Body of pancreas (tissue), 4 donors: ENCODE measurements at regions not wholly inside any gene's neighbourhood (a gene's known extent, or its start where the extent isn't known, plus 50 kb on each side); places are given as distances from the start of the nearest gene placed in this dataset.

Experiments used
- POLR2A ChIP-seq, 3 donors: fragments of 450-650 bp; IDR thresholded peaks; one replicate each; pipeline ENCODE4 v1.6.1; 2016; ENCODE audit warnings: antibody characterized with exemption in 3 of 3, mild to moderate bottlenecking in 2 of 3
- TF ChIP-seq, protein P1 (sequence below), 7 experiments: fragments of 450-650 bp in 4 of 7; fragments of 200-600 bp in 3 of 7; sonication (generic) in 3 of 7; IDR thresholded peaks; one replicate each; pipeline ENCODE4 v1.5.1; 2016 to 2019; ENCODE audit warnings: antibody characterized with exemption in 7 of 7

- TF ChIP-seq, protein P1, sequence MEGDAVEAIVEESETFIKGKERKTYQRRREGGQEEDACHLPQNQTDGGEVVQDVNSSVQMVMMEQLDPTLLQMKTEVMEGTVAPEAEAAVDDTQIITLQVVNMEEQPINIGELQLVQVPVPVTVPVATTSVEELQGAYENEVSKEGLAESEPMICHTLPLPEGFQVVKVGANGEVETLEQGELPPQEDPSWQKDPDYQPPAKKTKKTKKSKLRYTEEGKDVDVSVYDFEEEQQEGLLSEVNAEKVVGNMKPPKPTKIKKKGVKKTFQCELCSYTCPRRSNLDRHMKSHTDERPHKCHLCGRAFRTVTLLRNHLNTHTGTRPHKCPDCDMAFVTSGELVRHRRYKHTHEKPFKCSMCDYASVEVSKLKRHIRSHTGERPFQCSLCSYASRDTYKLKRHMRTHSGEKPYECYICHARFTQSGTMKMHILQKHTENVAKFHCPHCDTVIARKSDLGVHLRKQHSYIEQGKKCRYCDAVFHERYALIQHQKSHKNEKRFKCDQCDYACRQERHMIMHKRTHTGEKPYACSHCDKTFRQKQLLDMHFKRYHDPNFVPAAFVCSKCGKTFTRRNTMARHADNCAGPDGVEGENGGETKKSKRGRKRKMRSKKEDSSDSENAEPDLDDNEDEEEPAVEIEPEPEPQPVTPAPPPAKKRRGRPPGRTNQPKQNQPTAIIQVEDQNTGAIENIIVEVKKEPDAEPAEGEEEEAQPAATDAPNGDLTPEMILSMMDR (IDR thresholded peaks at IDR 0.05) = no peak
- TF ChIP-seq POLR2A (IDR thresholded peaks at IDR 0.05) = no peak
Measured at GRCh38 chr1:67630438-67631045, 54.5 kb upstream of the GADD45A start.
